ENCODE measurements at regions not wholly inside any gene's neighbourhood (a gene's known extent, or its start where the extent isn't known, plus 50 kb on each side); places are given as distances from the start of the nearest gene placed in this dataset.
"Not testable (repeated sequence)": the region's sequence is repeated elsewhere in the genome, so short reads cannot be mapped to it uniquely, and the experiment has no call there.

DNA sequence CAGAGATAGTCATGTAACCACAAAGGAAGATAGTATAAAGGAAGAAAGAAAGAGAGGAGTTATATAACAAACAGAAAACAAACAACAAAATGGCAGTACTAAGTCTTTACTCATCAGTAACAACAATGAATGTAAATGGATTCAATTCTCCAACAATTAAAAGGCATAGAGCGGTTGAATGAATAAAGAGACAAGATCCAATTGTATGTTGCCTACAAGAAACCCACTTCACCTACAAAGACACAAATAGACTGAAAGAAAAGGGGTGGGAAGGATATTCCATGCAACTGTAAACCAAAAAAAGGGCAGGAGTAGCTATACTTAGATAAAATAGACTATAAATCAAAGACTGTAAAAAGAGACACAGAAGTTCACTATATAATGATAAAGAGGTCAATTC is 157.3 kb upstream of the CREB1 start:
- no CpG with 5 or more reads among the region's 1 CpG for WGBS, 2 experiments (ENCODE audit: insufficient coverage in 2 of 2)
- H3K4me1 ChIP-seq (ENCODE audit: control insufficient read depth, insufficient read depth, low read length, poor library complexity, severe bottlenecking) = no peaks in the 10 kb centered on the region

GRCh38 chr2:207375207-207375875 is 154.4 kb upstream of the CREB1 start:
- H3K9me3 ChIP-seq (ENCODE audit: control insufficient read depth, low read length) = peaks cover 5% of the 10 kb centered on the region
- no peak overlapping the region for H3K4me3 ChIP-seq (ENCODE audit: extremely low read depth, insufficient read depth, low read length, poor library complexity, severe bottlenecking)
- H3K27ac ChIP-seq (ENCODE audit: low read depth, low read length, severe bottlenecking) = no peak overlapping the region
- H3K36me3 ChIP-seq (ENCODE audit: control insufficient read depth, insufficient read depth, low read length) = no peaks in the 10 kb centered on the region
- WGBS, 2 experiments (ENCODE audit: insufficient coverage in 2 of 2) = 100% methylated on average over 1 of the region's 1 CpG
- no peaks in the 10 kb centered on the region for H3K4me1 ChIP-seq (ENCODE audit: control insufficient read depth, insufficient read depth, low read length, poor library complexity, severe bottlenecking)

More for the DNA sequence above, 157.3 kb upstream of the CREB1 start:
- Histone ChIP-seq H3K36me3 (ENCODE audit: control insufficient read depth, insufficient read depth, low read length) (no peaks in the 10 kb centered on the region), H3K27ac (ENCODE audit: low read depth, low read length, severe bottlenecking) (no peak overlapping the region), H3K4me3 (ENCODE audit: extremely low read depth, insufficient read depth, low read length, poor library complexity, severe bottlenecking) (no peak overlapping the region), H3K9me3 (ENCODE audit: control insufficient read depth, low read length) (no peaks in the 10 kb centered on the region)

GRCh38 chr2:207378620-207379019 is 151.1 kb upstream of the CREB1 start:
- not testable (repeated sequence) for H3K4me3 ChIP-seq (ENCODE audit: extremely low read depth, insufficient read depth, low read length, poor library complexity, severe bottlenecking); H3K27ac ChIP-seq (ENCODE audit: low read depth, low read length, severe bottlenecking); H3K9me3 ChIP-seq (ENCODE audit: control insufficient read depth, low read length); H3K4me1 ChIP-seq (ENCODE audit: control insufficient read depth, insufficient read depth, low read length, poor library complexity, severe bottlenecking); H3K36me3 ChIP-seq (ENCODE audit: control insufficient read depth, insufficient read depth, low read length)
- WGBS, 2 experiments (ENCODE audit: insufficient coverage in 2 of 2) = 77 to 100% methylated on average over 1 to 2 of the region's 2 CpGs

DNA sequence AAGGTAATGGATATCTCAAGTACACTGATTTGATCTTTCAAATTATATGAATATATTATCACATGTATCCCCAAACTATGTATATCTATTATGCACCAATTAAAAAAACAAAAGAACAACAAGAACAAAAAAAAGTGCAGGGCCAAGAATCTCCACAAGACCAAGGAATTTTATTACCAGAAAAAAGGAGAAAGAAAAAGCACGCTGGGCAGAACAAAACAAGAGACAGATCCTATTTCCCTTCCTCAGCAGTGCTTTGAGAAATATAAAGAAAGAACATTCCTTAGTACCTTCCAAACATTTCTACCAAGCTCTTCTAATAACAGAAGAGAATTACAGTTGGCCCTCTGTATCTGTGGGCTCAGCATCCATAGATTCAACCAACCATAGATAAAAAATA is 144.7 kb upstream of the CREB1 start:
- Histone ChIP-seq H3K36me3 (ENCODE audit: control insufficient read depth, insufficient read depth, low read length) (no peaks in the 10 kb centered on the region), H3K4me1 (ENCODE audit: control insufficient read depth, insufficient read depth, low read length, poor library complexity, severe bottlenecking) (no peaks in the 10 kb centered on the region), H3K4me3 (ENCODE audit: extremely low read depth, insufficient read depth, low read length, poor library complexity, severe bottlenecking) (no peak overlapping the region), H3K27ac (ENCODE audit: low read depth, low read length, severe bottlenecking) (no peak overlapping the region), H3K9me3 (ENCODE audit: control insufficient read depth, low read length) (no peaks in the 10 kb centered on the region)
- WGBS, 2 experiments (ENCODE audit: insufficient coverage in 2 of 2) = no CpG with 5 or more reads among the region's 1 CpG

- H3K9me3 ChIP-seq (ENCODE audit: control insufficient read depth, low read length) = no peaks in the 10 kb centered on the region
- no peak overlapping the region for H3K27ac ChIP-seq (ENCODE audit: low read depth, low read length, severe bottlenecking)
- H3K4me3 ChIP-seq (ENCODE audit: extremely low read depth, insufficient read depth, low read length, poor library complexity, severe bottlenecking) = no peak overlapping the region
- 100% methylated on average over 1 of the region's 1 CpG; no CpG with 5 or more reads in 1 of the 2 experiments for WGBS, 2 experiments (ENCODE audit: insufficient coverage in 2 of 2)
- no peaks in the 10 kb centered on the region for H3K4me1 ChIP-seq (ENCODE audit: control insufficient read depth, insufficient read depth, low read length, poor library complexity, severe bottlenecking)
- H3K36me3 ChIP-seq (ENCODE audit: control insufficient read depth, insufficient read depth, low read length) = no peaks in the 10 kb centered on the region
These were observed 143.9 kb upstream of the CREB1 start for GRCh38 chr2:207385903-207386302.

DNA sequence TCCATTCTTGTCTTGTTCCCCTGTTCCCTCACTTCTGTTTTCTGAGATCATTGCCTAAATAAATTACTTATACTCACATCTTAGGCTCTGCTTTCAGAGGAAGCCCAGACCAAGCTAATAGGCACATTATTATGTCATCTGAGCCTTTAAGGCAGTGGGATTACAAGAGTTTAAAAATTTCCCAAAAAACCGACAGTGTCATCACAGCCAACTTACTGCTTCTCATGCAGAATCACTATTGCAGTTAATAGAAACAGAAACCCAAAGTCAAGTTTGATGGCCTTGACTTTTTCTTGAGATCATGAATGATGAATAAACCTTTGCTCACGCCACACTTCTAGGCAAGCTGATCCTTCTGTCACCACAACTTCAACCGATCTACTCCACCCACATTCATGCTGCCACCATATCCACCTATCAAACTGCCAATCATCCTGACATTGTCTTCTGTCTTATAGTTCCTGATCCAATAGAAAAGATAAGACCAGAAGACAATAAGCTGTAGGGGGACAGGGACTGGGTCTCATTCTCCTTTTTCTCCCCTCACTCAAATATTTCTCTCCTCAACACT is 142.7 kb upstream of the CREB1 start:
- no peak overlapping the region for H3K4me3 ChIP-seq (ENCODE audit: extremely low read depth, insufficient read depth, low read length, poor library complexity, severe bottlenecking)
- 95 to 96% methylated on average over 2 to 3 of the region's 3 CpGs for WGBS, 2 experiments (ENCODE audit: insufficient coverage in 2 of 2)
- H3K9me3 ChIP-seq (ENCODE audit: control insufficient read depth, low read length) = no peaks in the 10 kb centered on the region
- H3K4me1 ChIP-seq (ENCODE audit: control insufficient read depth, insufficient read depth, low read length, poor library complexity, severe bottlenecking) = no peaks in the 10 kb centered on the region
- no peak overlapping the region for H3K27ac ChIP-seq (ENCODE audit: low read depth, low read length, severe bottlenecking)
- no peaks in the 10 kb centered on the region for H3K36me3 ChIP-seq (ENCODE audit: control insufficient read depth, insufficient read depth, low read length)

GRCh38 chr2:207390302-207391095 is 139.3 kb upstream of the CREB1 start:
- Histone ChIP-seq H3K4me1 (ENCODE audit: control insufficient read depth, insufficient read depth, low read length, poor library complexity, severe bottlenecking) (peaks cover 8% of the 10 kb centered on the region), H3K36me3 (ENCODE audit: control insufficient read depth, insufficient read depth, low read length) (no peaks in the 10 kb centered on the region), H3K4me3 (ENCODE audit: extremely low read depth, insufficient read depth, low read length, poor library complexity, severe bottlenecking) (no peak overlapping the region), H3K9me3 (ENCODE audit: control insufficient read depth, low read length) (no peaks in the 10 kb centered on the region), H3K27ac (ENCODE audit: low read depth, low read length, severe bottlenecking) (no peak overlapping the region)
- 100% methylated on average over 1 of the region's 4 CpGs; no CpG with 5 or more reads in 1 of the 2 experiments for WGBS, 2 experiments (ENCODE audit: insufficient coverage in 2 of 2)

GRCh38 chr2:207394203-207394781 is 135.5 kb upstream of the CREB1 start:
- H3K4me3 ChIP-seq (ENCODE audit: extremely low read depth, insufficient read depth, low read length, poor library complexity, severe bottlenecking) = no peak overlapping the region
- H3K36me3 ChIP-seq (ENCODE audit: control insufficient read depth, insufficient read depth, low read length) = no peaks in the 10 kb centered on the region
- H3K9me3 ChIP-seq (ENCODE audit: control insufficient read depth, low read length) = no peaks in the 10 kb centered on the region
- peaks cover 8% of the 10 kb centered on the region for H3K4me1 ChIP-seq (ENCODE audit: control insufficient read depth, insufficient read depth, low read length, poor library complexity, severe bottlenecking)
- H3K27ac ChIP-seq (ENCODE audit: low read depth, low read length, severe bottlenecking) = no peak overlapping the region
- WGBS, 2 experiments (ENCODE audit: insufficient coverage in 2 of 2) = 90 to 93% methylated on average over 2 to 3 of the region's 4 CpGs

GRCh38 chr2:207394812-207395534 is 134.8 kb upstream of the CREB1 start:
- no peak overlapping the region for H3K27ac ChIP-seq (ENCODE audit: low read depth, low read length, severe bottlenecking)
- no peaks in the 10 kb centered on the region for H3K36me3 ChIP-seq (ENCODE audit: control insufficient read depth, insufficient read depth, low read length)
- H3K4me1 ChIP-seq (ENCODE audit: control insufficient read depth, insufficient read depth, low read length, poor library complexity, severe bottlenecking) = peaks cover 8% of the 10 kb centered on the region
- 86 to 89% methylated on average over 3 of the region's 7 CpGs for WGBS, 2 experiments (ENCODE audit: insufficient coverage in 2 of 2)
- H3K4me3 ChIP-seq (ENCODE audit: extremely low read depth, insufficient read depth, low read length, poor library complexity, severe bottlenecking) = no peak overlapping the region
- H3K9me3 ChIP-seq (ENCODE audit: control insufficient read depth, low read length) = no peaks in the 10 kb centered on the region

DNA sequence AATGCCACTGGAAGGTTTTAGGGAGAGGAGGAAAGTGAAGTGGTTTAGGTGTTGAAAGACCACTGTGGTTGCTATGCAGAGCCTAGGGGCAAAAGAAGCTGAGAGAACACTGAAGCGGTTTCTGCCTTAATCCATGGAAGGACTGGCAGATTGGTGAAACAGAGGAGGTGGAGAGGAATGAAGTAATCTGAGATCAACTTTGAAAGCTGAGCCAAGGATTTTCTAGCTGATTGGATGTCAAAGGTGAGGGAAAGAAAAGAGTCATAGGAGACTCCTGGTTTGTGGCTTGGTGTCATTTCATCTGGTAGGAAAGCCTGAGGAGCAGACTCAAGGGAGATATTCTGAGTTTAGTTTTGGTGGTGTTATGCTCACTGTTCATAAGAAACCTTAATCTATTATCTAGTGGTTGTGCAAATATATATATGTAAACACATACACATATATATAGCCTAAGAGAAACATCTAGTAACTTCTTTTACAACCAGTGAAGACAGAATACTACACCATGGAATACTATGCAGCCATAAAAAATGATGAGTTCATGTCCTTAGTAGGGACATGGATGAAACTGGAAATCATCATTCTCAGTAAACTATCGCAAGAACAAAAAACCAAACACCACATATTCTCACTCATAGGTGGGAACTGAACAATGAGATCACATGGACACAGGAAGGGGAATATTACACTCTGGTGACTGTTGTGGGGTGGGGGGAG is 134.1 kb upstream of the CREB1 start:
- no peaks in the 10 kb centered on the region for H3K9me3 ChIP-seq (ENCODE audit: control insufficient read depth, low read length)
- no peak overlapping the region for H3K27ac ChIP-seq (ENCODE audit: low read depth, low read length, severe bottlenecking)
- H3K4me1 ChIP-seq (ENCODE audit: control insufficient read depth, insufficient read depth, low read length, poor library complexity, severe bottlenecking) = peaks cover 8% of the 10 kb centered on the region
- H3K4me3 ChIP-seq (ENCODE audit: extremely low read depth, insufficient read depth, low read length, poor library complexity, severe bottlenecking) = no peak overlapping the region
- H3K36me3 ChIP-seq (ENCODE audit: control insufficient read depth, insufficient read depth, low read length) = no peaks in the 10 kb centered on the region
- WGBS, 2 experiments (ENCODE audit: insufficient coverage in 2 of 2) = 100% methylated on average over 1 of the region's 2 CpGs
